ENCODE measurements at regions not wholly inside any gene's neighbourhood (a gene's known extent, or its start where the extent isn't known, plus 50 kb on each side); places are given as distances from the start of the nearest gene placed in this dataset.

GRCh38 chr9:96026655-96027213 is 151.2 kb downstream of the ERCC6L2 start:
- DNase-seq = no peak
- peaks cover 81% of the 10 kb centered on the region for H3K27me3 Mint-ChIP-seq
- H3K4me3 Mint-ChIP-seq = no peak overlapping the region
- H3K4me1 Mint-ChIP-seq = peaks cover 35% of the 10 kb centered on the region
- no peak overlapping the region for H3K27ac Mint-ChIP-seq
- no peaks in the 10 kb centered on the region for H3K9me3 Mint-ChIP-seq
- peaks cover 10% of the 10 kb centered on the region for H3K36me3 Mint-ChIP-seq
- CTCF ChIA-PET = interaction anchor here (1.1 to 1.4 kb wide), 2 partner anchors 8 to 18 kb away, joined by 3 read pairs; no protein-coding TSS in a partner anchor

GRCh38 chr9:96025995-96026602 is 150.6 kb downstream of the ERCC6L2 start:
- CTCF ChIA-PET = interaction anchor here (1.1 to 1.4 kb wide), 2 partner anchors 8 to 18 kb away, joined by 3 read pairs; no protein-coding TSS in a partner anchor
- H3K27me3 Mint-ChIP-seq = peaks cover 85% of the 10 kb centered on the region
- H3K9me3 Mint-ChIP-seq = no peaks in the 10 kb centered on the region
- no peak overlapping the region for H3K27ac Mint-ChIP-seq
- H3K36me3 Mint-ChIP-seq = peaks cover 10% of the 10 kb centered on the region
- DNase-seq = no peak
- H3K4me3 Mint-ChIP-seq = no peak overlapping the region
- H3K4me1 Mint-ChIP-seq = peaks cover 36% of the 10 kb centered on the region

GRCh38 chr9:96023486-96023885 is 148.0 kb downstream of the ERCC6L2 start:
- Mint-ChIP-seq H3K4me1 (peaks cover 56% of the 10 kb centered on the region), H3K36me3 (peaks cover 16% of the 10 kb centered on the region), H3K4me3 (no peak overlapping the region), H3K27ac (no peak overlapping the region), H3K27me3 (peaks cover 79% of the 10 kb centered on the region), H3K9me3 (no peaks in the 10 kb centered on the region)
- CTCF ChIA-PET = no interaction called here
- no peak for DNase-seq

GRCh38 chr9:96022445-96023051 is 147.1 kb downstream of the ERCC6L2 start:
- peak; percentile 44 for DNase-seq
- H3K27ac Mint-ChIP-seq = peak overlapping the region; percentile 76
- CTCF ChIA-PET = no interaction called here
- H3K4me1 Mint-ChIP-seq = peaks cover 56% of the 10 kb centered on the region
- H3K27me3 Mint-ChIP-seq = peaks cover 70% of the 10 kb centered on the region
- peaks cover 17% of the 10 kb centered on the region for H3K36me3 Mint-ChIP-seq
- H3K4me3 Mint-ChIP-seq = peak overlapping the region; percentile 76
- H3K9me3 Mint-ChIP-seq = no peaks in the 10 kb centered on the region

- Mint-ChIP-seq H3K9me3 (no peaks in the 10 kb centered on the region), H3K27ac (peak overlapping the region; percentile 76), H3K36me3 (peaks cover 17% of the 10 kb centered on the region), H3K27me3 (peaks cover 63% of the 10 kb centered on the region), H3K4me1 (peaks cover 63% of the 10 kb centered on the region), H3K4me3 (peak overlapping the region; percentile 79)
- DNase-seq = peak; percentile 31
- CTCF ChIA-PET = no interaction called here
Observed at GRCh38 chr9:96021551-96022444, 146.3 kb downstream of the ERCC6L2 start.

- DNase-seq = peak; percentile 68
- peaks cover 54% of the 10 kb centered on the region for H3K27me3 Mint-ChIP-seq
- peaks cover 66% of the 10 kb centered on the region for H3K4me1 Mint-ChIP-seq
- CTCF ChIA-PET = no interaction called here
- H3K36me3 Mint-ChIP-seq = peaks cover 17% of the 10 kb centered on the region
- H3K9me3 Mint-ChIP-seq = no peaks in the 10 kb centered on the region
- H3K27ac Mint-ChIP-seq = peak overlapping the region; percentile 84
- H3K4me3 Mint-ChIP-seq = peak overlapping the region; percentile 79
Observed at GRCh38 chr9:96020792-96021550, 145.5 kb downstream of the ERCC6L2 start.

GRCh38 chr9:96020300-96020791 is 144.9 kb downstream of the ERCC6L2 start:
- CTCF ChIA-PET = interaction anchor here (1.7 kb wide), 1 partner anchor 12 kb away, joined by 4 read pairs; no protein-coding TSS in a partner anchor

More at GRCh38 chr9:96020300-96020791, 144.9 kb downstream of the ERCC6L2 start:
- peaks cover 18% of the 10 kb centered on the region for H3K36me3 Mint-ChIP-seq
- H3K4me1 Mint-ChIP-seq = peaks cover 72% of the 10 kb centered on the region
- no peak for DNase-seq
- no peaks in the 10 kb centered on the region for H3K9me3 Mint-ChIP-seq
- H3K27me3 Mint-ChIP-seq = peaks cover 48% of the 10 kb centered on the region
- peak overlapping the region; percentile 79 for H3K4me3 Mint-ChIP-seq
- H3K27ac Mint-ChIP-seq = peak overlapping the region; percentile 33
